Suprapubic skin (tissue), 4 donors: ENCODE measurements at regions not wholly inside any gene's neighbourhood (a gene's known extent, or its start where the extent isn't known, plus 50 kb on each side); places are given as distances from the start of the nearest gene placed in this dataset.

Experiments
- DNase-seq, 2 donors: peaks; one replicate each; pipeline ENCODE4 v3.0.0-alpha.2; 2019; ENCODE audit warnings: low spot score in 2 of 2
- H3K27ac ChIP-seq: fragments of 200-600 bp; sonication (generic); one replicate; pipeline ENCODE4 v1.5.1; 2019
- H3K27me3 ChIP-seq: fragments of 200-600 bp; sonication (generic); one replicate; pipeline ENCODE4 v1.5.1; 2019
- H3K36me3 ChIP-seq: fragments of 200-600 bp; sonication (generic); one replicate; pipeline ENCODE4 v1.5.1; 2019
- H3K4me1 ChIP-seq: fragments of 200-600 bp; sonication (generic); one replicate; pipeline ENCODE4 v1.5.1; 2019
- H3K4me3 ChIP-seq: fragments of 200-600 bp; sonication (generic); one replicate; pipeline ENCODE4 v1.5.1; 2019; ENCODE audit warnings: mild to moderate bottlenecking
- H3K9me3 ChIP-seq: fragments of 200-600 bp; sonication (generic); one replicate; pipeline ENCODE4 v1.5.1; 2019
- EP300 ChIP-seq: sonication (generic); formaldehyde crosslinking; IDR thresholded peaks from one replicate; pipeline ENCODE4 v1.6.1; 2017; ENCODE audit warnings: antibody characterized with exemption
- POLR2A ChIP-seq, 2 donors: fragments of 450-650 bp; IDR thresholded peaks; one replicate each; pipeline ENCODE4 v1.6.1; 2017; ENCODE audit warnings: antibody characterized with exemption in 2 of 2, mild to moderate bottlenecking in 2 of 2, moderate library complexity in 2 of 2
- POLR2AphosphoS5 ChIP-seq, 3 donors: sonication (generic); formaldehyde crosslinking; IDR thresholded peaks; one replicate each; pipeline ENCODE4 v1.6.1; 2017; ENCODE audit warnings: antibody characterized with exemption in 3 of 3
- whole genome bisulfite sequencing: methylation state at CpG from one replicate; pipeline ENCODE4 v1.1.5; 2018; 5-methylcytosine and 5-hydroxymethylcytosine counted together
- TF ChIP-seq, protein P1 (sequence below), 2 donors: fragments of 200-600 bp in 1 of 2; fragments of 450-650 bp in 1 of 2; sonication (generic) in 1 of 2; IDR thresholded peaks; one replicate each; pipeline ENCODE4 v1.5.1; 2016 to 2019; ENCODE audit warnings: antibody characterized with exemption in 2 of 2, mild to moderate bottlenecking in 1 of 2, moderate library complexity in 1 of 2

DNA sequence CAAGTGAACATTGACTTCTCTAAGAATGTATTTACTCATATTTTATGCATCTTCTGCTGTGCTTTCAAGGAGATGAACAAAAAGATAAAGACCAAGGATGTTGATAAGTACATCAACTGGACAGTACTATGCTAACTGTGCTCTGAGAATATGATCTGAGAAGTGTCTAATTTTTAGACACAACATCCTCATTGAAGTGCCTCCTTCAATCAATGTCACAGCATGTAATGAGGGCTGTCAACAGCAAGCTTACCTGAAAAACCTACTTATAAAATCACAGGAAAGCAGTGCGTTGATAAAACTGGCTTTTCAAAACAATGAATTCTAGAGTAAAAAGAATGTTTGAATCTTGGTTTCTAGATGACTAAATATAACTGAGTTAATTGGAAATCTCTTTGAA, 452.9 kb upstream of the DSEL start:
- H3K27me3 ChIP-seq = no peaks in the 10 kb centered on the region

DNA sequence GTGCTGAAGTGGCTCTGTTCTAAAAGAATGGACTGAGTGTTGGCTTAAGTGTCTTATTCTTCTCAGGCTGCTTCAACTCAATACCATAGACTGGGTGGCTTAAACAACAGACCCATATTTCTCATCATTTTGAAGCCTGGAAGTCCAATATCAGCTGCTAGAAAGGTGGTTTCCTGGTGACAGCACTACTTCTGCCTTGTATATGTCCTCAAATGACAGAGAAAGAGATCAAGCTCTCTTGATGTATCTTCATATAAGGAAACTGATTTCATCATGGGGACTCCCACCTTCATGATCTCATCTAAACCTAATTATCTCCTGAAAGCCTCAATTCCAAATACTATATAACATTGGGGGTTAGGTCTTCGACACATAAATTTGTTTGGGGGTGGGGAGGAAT, 449.7 kb upstream of the DSEL start:
- no peak for DNase-seq
- TF ChIP-seq POLR2A (IDR thresholded peaks at IDR 0.05) = no peak
- no peak for TF ChIP-seq POLR2AphosphoS5 (IDR thresholded peaks at IDR 0.05)
- TF ChIP-seq, protein P1, sequence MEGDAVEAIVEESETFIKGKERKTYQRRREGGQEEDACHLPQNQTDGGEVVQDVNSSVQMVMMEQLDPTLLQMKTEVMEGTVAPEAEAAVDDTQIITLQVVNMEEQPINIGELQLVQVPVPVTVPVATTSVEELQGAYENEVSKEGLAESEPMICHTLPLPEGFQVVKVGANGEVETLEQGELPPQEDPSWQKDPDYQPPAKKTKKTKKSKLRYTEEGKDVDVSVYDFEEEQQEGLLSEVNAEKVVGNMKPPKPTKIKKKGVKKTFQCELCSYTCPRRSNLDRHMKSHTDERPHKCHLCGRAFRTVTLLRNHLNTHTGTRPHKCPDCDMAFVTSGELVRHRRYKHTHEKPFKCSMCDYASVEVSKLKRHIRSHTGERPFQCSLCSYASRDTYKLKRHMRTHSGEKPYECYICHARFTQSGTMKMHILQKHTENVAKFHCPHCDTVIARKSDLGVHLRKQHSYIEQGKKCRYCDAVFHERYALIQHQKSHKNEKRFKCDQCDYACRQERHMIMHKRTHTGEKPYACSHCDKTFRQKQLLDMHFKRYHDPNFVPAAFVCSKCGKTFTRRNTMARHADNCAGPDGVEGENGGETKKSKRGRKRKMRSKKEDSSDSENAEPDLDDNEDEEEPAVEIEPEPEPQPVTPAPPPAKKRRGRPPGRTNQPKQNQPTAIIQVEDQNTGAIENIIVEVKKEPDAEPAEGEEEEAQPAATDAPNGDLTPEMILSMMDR (IDR thresholded peaks at IDR 0.05) = no peak
- TF ChIP-seq EP300 = no peak
- no peaks in the 10 kb centered on the region for H3K4me1 ChIP-seq
- no peak overlapping the region for H3K4me3 ChIP-seq
- 90% methylated on average over 1 of the region's 1 CpG for WGBS
- H3K27ac ChIP-seq = no peak overlapping the region
- no peaks in the 10 kb centered on the region for H3K27me3 ChIP-seq
- H3K9me3 ChIP-seq = no peaks in the 10 kb centered on the region
- no peaks in the 10 kb centered on the region for H3K36me3 ChIP-seq

More for the DNA sequence above, 452.9 kb upstream of the DSEL start:
- WGBS = 84% methylated on average over 1 of the region's 1 CpG
- Histone ChIP-seq H3K9me3 (no peaks in the 10 kb centered on the region), H3K4me1 (no peaks in the 10 kb centered on the region), H3K4me3 (no peak overlapping the region), H3K36me3 (no peaks in the 10 kb centered on the region), H3K27ac (no peak overlapping the region)
- TF ChIP-seq POLR2A (IDR thresholded peaks at IDR 0.05) (no peak), POLR2AphosphoS5 (IDR thresholded peaks at IDR 0.05) (no peak)
- TF ChIP-seq, protein P1 (IDR thresholded peaks at IDR 0.05) = no peak
- no peak for DNase-seq

DNA sequence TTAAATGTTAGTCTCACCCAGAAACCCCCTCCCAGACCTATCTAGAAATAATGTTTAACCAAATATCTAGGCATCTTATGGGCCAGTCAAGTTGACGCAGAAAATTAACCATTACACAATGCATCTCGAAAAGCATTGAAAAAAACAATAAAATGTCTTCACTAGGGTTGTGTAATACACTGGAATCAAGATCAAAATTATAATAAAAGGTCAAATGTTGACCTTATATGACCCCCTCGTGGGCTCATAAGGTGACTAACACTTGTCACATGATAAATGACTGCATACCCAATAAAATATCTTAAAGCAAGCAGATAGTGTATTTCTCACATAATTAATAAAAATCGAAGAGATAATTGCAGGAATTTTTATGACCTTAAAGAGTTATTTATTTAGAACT, 447.9 kb upstream of the DSEL start:
- Histone ChIP-seq H3K9me3 (no peaks in the 10 kb centered on the region), H3K4me3 (no peak overlapping the region), H3K27ac (no peak overlapping the region), H3K4me1 (no peaks in the 10 kb centered on the region), H3K36me3 (no peaks in the 10 kb centered on the region), H3K27me3 (no peaks in the 10 kb centered on the region)
- WGBS = 72% methylated on average over 4 of the region's 4 CpGs
- TF ChIP-seq POLR2AphosphoS5 (IDR thresholded peaks at IDR 0.05) (no peak), POLR2A (IDR thresholded peaks at IDR 0.05) (no peak), EP300 (no peak)
- TF ChIP-seq, protein P1 (IDR thresholded peaks at IDR 0.05) = no peak
- DNase-seq = no peak

DNA sequence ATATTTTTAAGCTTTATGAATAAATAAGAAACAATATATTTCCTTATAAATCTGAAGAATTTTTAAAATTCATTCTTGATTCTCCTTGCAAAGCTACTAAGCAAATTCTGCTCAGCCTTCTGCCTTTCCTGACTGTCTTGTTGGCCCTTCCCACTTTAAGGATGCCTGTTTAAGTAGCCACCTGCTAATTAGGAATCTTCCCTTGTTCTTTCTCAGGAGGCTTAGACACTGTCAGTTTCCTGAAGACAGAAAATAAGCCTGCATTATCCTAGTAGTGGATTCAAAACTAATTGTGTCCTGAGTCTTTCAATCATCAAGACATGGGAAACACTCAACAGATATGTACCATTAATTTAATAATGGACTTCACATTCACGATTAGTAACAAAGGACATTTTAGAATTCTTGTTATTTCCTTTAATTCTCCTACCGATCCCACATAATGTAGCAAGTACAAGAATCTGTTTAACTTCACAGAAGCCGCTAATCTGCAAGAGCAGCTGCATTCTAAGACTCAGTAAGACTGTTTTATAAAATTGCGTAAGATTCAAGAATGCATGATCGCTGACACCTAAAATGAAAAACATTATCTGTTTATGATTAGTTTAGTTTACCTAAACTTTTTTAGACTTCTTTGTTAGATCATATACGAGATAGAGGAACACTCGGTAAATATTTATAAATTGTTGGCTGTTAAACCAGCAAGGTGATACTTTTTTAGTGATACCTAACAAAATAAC, 445.4 kb upstream of the DSEL start:
- DNase-seq = no peak
- WGBS = 90% methylated on average over 7 of the region's 7 CpGs
- TF ChIP-seq, protein P1 (IDR thresholded peaks at IDR 0.05) = no peak
- TF ChIP-seq EP300 = no peak
- no peak for TF ChIP-seq POLR2AphosphoS5 (IDR thresholded peaks at IDR 0.05)
- no peak for TF ChIP-seq POLR2A (IDR thresholded peaks at IDR 0.05)
- H3K27ac ChIP-seq = no peak overlapping the region
- H3K4me3 ChIP-seq = no peak overlapping the region
- H3K27me3 ChIP-seq = no peaks in the 10 kb centered on the region
- no peaks in the 10 kb centered on the region for H3K4me1 ChIP-seq
- no peaks in the 10 kb centered on the region for H3K36me3 ChIP-seq
- no peaks in the 10 kb centered on the region for H3K9me3 ChIP-seq

DNA sequence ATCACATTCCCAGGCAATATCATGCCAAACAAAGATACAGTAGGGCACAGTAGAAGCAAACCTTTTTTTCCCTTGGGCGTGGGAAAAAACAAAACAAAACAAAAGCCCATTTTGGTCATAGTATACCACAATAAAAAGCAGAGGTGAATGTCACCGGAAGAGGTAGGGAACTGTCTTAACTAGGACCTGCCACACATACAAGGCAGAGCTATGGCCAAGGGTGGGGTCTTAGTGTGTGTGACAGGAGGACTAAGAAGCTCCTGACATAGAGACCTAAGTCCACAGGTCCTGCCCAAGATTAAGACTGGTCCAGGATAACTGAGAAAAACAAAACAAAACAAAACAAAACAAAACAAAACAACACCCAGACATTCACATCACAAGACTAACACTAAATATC, 441.2 kb upstream of the DSEL start:
- H3K9me3 ChIP-seq = no peaks in the 10 kb centered on the region
- DNase-seq = no peak
- H3K27me3 ChIP-seq = no peaks in the 10 kb centered on the region
- H3K27ac ChIP-seq = no peak overlapping the region
- H3K4me3 ChIP-seq = no peak overlapping the region
- H3K4me1 ChIP-seq = no peaks in the 10 kb centered on the region
- no peaks in the 10 kb centered on the region for H3K36me3 ChIP-seq
- WGBS = 86% methylated on average over 2 of the region's 2 CpGs
- TF ChIP-seq POLR2AphosphoS5 (IDR thresholded peaks at IDR 0.05) = no peak
- TF ChIP-seq EP300 = no peak
- TF ChIP-seq, protein P1 (IDR thresholded peaks at IDR 0.05) = no peak
- TF ChIP-seq POLR2A (IDR thresholded peaks at IDR 0.05) = no peak
